UCSD-AML1 (cell line): ENCODE measurements at regions not wholly inside any gene's neighbourhood (a gene's known extent, or its start where the extent isn't known, plus 50 kb on each side); places are given as distances from the start of the nearest gene placed in this dataset.
"Not testable (repeated sequence)": the region's sequence is repeated elsewhere in the genome, so short reads cannot be mapped to it uniquely, and the experiment has no call there.

Source experiments
- DNase-seq: peaks from one replicate; lab custom pipeline; 2025; ENCODE audit not compliant: unreplicated experiment; lab: John Stamatoyannopoulos, UW

DNA sequence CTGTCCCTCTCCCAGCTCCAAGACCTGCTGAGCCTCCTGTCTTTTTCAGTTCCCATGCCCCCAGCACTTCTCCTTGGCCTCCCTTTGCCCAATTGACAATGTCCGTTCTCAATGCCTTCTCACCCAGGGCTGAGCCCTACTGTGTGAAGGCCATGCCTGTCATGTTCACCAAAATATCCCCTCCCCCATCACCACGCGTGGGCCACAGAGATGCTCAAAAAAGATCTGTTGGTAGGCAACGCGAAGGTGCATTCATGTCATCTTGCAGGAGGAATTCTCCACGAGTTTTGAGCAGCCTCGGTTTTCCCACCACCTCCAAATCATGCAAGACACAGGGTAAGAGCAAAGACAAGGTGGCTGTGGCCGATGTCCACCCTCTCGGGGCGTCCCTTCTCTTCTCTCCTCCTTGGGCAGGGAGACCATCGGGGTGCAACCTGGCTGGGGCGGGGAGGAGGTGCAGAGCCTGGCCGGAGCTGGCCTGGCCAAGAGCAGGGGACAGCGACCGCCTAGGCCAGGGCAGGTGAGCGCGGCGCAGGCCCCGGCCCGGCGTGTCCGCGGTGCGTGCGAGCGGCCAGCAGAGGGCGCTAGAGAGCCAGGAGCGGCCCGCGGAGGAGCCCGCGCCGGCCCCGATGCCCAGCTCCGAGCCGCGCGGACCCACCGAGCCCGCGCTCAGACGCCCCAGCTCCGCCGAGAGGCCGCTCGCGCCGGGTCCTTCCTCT, 56.3 kb upstream of the KRTAP5-11 start:
- peak; percentile 50 for DNase-seq

- DNase-seq, result not testable (repeated sequence)
These were observed 56.8 kb upstream of the KRTAP5-11 start for GRCh38 chr11:71639520-71639849.

GRCh38 chr11:71639916-71640315, 57.2 kb upstream of the KRTAP5-11 start:
- DNase-seq, result not testable (repeated sequence)

- DNase-seq, result not testable (repeated sequence)
These were observed 64.4 kb upstream of the KRTAP5-11 start for GRCh38 chr11:71647078-71647477.

DNA sequence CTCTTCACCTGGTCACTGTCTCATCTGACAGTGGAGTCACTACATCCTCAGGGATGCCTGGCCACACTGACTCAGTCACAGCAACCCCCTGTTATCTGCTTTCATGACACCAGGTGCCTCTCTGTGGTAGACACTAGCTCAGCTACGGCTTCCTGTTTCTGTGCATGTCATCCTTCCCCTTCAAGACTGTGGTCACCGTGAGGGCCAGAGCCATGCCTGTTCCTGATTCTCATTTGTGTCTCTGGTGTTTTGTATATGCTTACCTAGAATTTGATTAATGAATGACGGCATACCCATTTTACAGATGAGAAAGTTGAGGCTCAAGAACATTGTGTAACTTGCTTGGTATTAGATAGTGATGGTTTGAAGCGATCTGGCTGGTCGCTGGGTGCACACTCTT, 70.3 kb upstream of the KRTAP5-11 start:
- DNase-seq, result not testable (repeated sequence)

DNA sequence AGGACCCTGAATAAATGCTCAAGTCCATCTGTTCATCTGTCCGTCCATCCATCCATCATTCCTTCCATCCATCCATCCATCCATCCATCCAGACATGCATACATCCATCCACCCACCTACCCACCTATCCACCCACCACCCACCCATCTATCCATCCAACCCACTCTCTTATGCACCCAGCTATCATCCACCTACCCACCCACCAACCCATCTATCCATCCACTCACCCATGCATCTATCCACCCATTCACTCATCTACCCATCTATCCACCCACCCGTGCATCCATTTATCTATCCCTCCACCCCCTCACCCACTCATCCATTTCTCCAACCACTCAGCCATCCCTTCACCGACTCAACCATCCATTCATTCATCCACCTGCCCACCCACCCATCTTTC, 71.7 kb upstream of the KRTAP5-11 start:
- not testable (repeated sequence) for DNase-seq

DNA sequence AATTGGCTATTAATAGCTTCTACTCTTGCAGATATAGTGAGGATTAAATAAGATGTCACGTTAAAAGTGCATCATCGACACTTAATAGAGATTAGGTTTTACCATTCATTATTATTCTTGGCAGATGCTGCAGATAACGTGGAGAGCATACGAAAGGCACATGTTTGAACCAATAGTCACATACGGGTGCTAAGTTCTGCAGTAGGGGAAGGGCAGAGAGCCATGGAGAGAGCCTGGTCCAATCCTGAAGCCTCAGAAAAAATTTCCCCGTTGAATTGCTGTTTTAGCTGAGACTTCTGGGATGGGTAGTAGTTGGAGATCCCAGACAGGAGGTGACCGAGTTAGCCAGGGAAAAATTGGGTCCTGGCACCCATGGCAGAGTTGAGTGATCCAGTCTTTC, 72.4 kb upstream of the KRTAP5-11 start:
- not testable (repeated sequence) for DNase-seq

DNA sequence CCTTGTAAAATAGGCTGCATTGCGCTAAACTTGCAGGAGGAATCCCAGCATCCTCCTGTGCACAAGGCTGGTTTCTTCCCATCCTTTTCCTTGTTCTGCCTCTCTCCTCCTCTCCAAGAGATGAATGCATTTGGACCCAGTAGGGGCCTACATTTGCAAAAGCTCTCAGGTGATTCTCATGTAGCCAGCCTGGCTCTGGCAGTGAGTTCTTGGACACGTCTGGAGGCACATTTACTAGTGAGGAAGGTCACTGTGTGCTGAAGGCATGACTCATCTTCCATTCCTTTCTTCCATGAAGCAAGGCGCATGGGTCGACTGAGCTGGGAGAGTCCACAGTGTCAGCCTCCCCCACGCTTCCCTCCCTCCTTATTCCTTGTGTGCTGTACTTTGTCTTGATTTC, 73.8 kb upstream of the KRTAP5-11 start:
- DNase-seq, result not testable (repeated sequence)

DNA sequence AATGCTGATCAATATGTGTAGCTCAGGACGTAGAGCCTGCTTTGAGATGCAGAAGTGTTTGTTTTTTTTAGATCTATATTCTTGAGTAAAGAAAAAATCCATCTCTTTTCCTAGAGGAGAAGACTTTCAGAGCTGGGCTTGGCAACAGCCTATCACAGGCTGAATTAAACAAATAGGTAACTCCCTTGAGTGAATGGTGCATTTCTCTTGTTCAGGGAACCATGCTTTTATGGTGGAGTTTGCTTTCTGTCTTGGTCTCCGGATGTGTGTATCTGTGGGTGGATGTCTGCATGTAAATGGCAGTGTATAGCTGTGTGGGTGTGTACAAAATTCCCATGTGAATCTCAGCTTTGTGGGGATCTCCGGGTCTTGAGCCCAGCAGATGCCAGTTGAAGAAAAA, 82.3 kb upstream of the KRTAP5-11 start:
- DNase-seq, result not testable (repeated sequence)

GRCh38 chr11:71698110-71698509, 115.4 kb upstream of the KRTAP5-11 start:
- not testable (repeated sequence) for DNase-seq

DNA sequence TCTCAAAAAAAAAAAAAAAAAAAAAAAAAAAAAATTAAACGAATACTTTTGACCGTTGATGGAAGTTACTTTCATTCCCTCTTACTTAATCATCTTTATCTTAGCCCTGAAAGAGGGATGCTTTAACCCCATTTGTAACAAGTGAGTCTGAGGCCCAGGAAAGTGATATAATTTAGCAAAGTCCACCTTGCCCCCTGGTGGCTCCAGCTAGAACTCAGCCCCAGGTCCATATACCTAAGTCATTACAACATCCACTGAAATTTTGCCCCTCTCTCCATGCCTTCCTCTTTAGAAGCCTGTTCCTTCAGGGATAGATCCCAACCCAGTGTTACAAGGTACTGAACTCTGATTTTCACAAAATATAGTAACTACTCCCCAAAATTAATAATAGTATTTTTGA, 116.3 kb upstream of the KRTAP5-11 start:
- not testable (repeated sequence) for DNase-seq

- not testable (repeated sequence) for DNase-seq
These were observed 119.0 kb upstream of the KRTAP5-11 start for GRCh38 chr11:71701435-71702291.

DNA sequence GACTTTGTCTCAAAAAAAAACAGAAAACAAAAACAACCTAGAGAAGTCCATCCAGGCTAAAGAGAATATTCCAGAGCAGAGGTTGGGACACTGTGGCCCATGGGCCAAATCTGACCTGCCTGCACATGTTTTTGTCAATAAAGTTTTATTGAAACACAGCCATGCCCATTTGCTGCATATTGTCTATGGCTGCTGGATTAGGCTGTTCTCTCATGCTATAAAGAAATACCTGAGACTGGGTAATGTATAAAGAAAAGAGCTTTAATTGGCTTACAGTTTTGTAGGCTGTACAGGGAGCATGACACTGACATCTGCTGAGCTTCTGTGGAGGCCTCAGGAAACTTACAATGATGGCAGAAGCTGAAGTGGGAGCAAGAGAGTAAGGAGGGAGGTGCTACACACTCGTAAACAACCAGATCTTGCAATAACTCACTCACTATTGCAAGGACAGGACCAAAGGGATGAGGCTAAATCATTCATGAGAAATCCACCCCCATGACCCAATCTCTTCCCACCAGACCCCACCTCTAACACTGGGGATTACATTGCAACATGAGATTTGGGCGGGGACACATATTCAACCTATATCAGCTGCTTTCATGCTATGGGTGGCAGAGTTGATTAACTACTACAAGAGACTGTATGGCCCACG, 122.5 kb upstream of the KRTAP5-11 start:
- DNase-seq, result not testable (repeated sequence)

- not testable (repeated sequence) for DNase-seq
These were observed 123.2 kb upstream of the KRTAP5-11 start for GRCh38 chr11:71705738-71706432.

- DNase-seq, result not testable (repeated sequence)
These were observed 124.4 kb upstream of the KRTAP5-11 start for GRCh38 chr11:71707083-71707482.

DNA sequence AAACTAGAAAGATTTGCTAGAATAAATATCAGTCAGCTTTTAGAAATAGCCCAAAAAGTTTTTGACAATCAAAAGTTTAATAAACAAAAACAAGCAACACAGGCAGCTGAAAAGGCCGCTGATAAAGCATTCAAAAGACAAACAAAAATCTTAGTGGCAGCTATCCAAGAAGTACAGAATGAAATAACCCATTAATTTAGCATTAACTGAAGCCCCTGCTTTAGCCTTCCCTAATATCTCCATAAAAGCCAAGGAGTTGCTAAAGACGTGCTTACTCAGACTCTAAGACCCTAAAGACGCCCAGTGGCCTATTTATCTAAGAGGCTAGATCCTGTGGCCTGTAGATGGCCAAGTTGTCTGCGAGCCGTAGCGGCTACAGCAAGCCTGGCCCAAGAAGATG, 123.5 kb upstream of the DEFB108B start:
- not testable (repeated sequence) for DNase-seq

DNA sequence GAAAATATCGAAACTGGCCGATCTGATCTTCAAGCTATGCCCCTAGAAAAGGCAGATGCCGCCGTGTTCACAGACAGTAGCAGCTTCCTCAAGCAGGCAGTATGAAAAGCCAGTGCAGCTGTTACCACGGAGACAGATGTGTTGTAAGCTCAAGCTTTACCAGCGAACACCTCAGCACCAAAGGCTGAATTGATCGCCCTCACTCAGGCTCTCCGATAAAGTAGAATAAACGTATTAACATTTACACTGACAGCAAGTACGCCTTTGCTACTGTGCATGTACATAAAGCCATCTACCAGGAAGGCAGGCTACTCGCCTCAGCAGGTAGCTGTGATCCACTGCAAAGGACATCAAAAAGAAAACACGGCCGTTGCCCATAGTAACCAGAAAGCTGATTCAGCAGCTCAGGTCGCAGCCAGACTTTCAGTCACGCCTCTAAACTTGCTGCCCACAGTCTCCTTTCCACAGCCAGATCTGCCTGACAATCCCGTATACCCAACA, 122.8 kb upstream of the DEFB108B start:
- not testable (repeated sequence) for DNase-seq

GRCh38 chr11:71710701-71711385, 122.2 kb upstream of the DEFB108B start:
- not testable (repeated sequence) for DNase-seq

- DNase-seq, result not testable (repeated sequence)
These were observed 120.7 kb upstream of the DEFB108B start for GRCh38 chr11:71712350-71712749.

GRCh38 chr11:71712846-71713245, 120.2 kb upstream of the DEFB108B start:
- DNase-seq, result not testable (repeated sequence)
